HCT116 (cell line): ENCODE measurements at regions not wholly inside any gene's neighbourhood (a gene's known extent, or its start where the extent isn't known, plus 50 kb on each side); places are given as distances from the start of the nearest gene placed in this dataset.

Experiments
- ATAC-seq: fragments of 200-7000 bp; cut with Tn5 transposase; 2 replicates; pipeline ENCODE4 v1.9.1; 2020; ENCODE audit warnings: mild to moderate bottlenecking, moderate library complexity
- BruUV-seq: library from RNA; stranded (reverse); fragments of 400-500 nt; replicated peaks from 2 replicates; lab custom pipeline; 2021; lab: Mats Ljungman, UMichigan
- CTCF ChIA-PET: fragments of 300-600 bp; sonication (Branson Sonifier 250); formaldehyde crosslinking; loops from one replicate; lab custom pipeline; 2021; ENCODE audit warnings: antibody characterized with exemption; lab: Charles Lee
- POLR2A ChIA-PET: fragments of 300-600, 350-600 bp; sonication (Branson Sonifier 250); formaldehyde crosslinking; loops from one replicate; lab custom pipeline; 2021; ENCODE audit warnings: antibody characterized with exemption; lab: Charles Lee
- RAD21 ChIA-PET, 2 experiments: fragments of 300-600 bp; sonication (Branson Sonifier 250); formaldehyde crosslinking; loops; one replicate each; lab custom pipeline; 2023; ENCODE audit warnings: low total read pairs in 2 of 2; ENCODE audit not compliant: uncharacterized antibody in 2 of 2, unreplicated experiment in 2 of 2, low non-redundant PET in 1 of 2; lab: Charles Lee
- DNase-seq: peaks from one replicate; pipeline ENCODE4 v3.0.0-alpha.2; 2010; ENCODE audit warnings: low read depth, low spot score
- H2AFZ ChIP-seq: fragments of 200-600 bp; shearing (Covaris generic), sonication (generic); 2 replicates; pipeline ENCODE4 v1.6.1; 2017; ENCODE audit warnings: low read depth, mixed run types, mixed read lengths, antibody characterized with exemption, low read length; ENCODE audit not compliant: poor library complexity, severe bottlenecking
- H3K27ac ChIP-seq: 2 replicates; pipeline ENCODE4 v1.5.1; 2012; ENCODE audit warnings: low read depth, low read length
- H3K27me3 ChIP-seq: fragments of 200-600 bp; sonication (generic); 2 replicates; pipeline ENCODE4 v1.6.1; 2016; ENCODE audit warnings: mixed run types, low read length, mixed read lengths; ENCODE audit not compliant: insufficient read depth
- H3K36me3 ChIP-seq, 2 experiments: fragments of 200-500 bp in 1 of 2; fragments of 200-600 bp in 1 of 2; sonication (Bioruptor generic) in 1 of 2; sonication (generic) in 1 of 2; 2 replicates each; pipeline versions ENCODE4 v1.5.1 to v1.6.1; 2014 to 2016; ENCODE audit warnings: low read length in 2 of 2, inconsistent platforms in 1 of 2, mixed read lengths in 1 of 2, mixed run types in 1 of 2; ENCODE audit not compliant: insufficient read depth in 2 of 2, control insufficient read depth in 1 of 2
- H3K4me1 ChIP-seq, 2 experiments: fragments of 200-600 bp in 1 of 2; sonication (generic) in 1 of 2; 2 replicates each; pipeline versions ENCODE4 v1.5.1 to v1.6.1; 2012 to 2017; ENCODE audit warnings: low read length in 2 of 2, inconsistent platforms in 1 of 2, mild to moderate bottlenecking in 1 of 2, mixed read lengths in 1 of 2, mixed run types in 1 of 2, moderate library complexity in 1 of 2; ENCODE audit not compliant: insufficient read depth in 2 of 2, control insufficient read depth in 1 of 2
- H3K4me2 ChIP-seq: fragments of 200-600 bp; sonication (generic); 2 replicates; pipeline ENCODE4 v1.6.1; 2017; ENCODE audit warnings: mixed run types, low read length, mixed read lengths
- H3K4me3 ChIP-seq, 2 experiments: fragments of 200-600 bp in 1 of 2; sonication (generic) in 1 of 2; replicated peaks in 1 of 2; 2 replicates each; pipeline ENCODE4 v1.5.1; 2011 to 2016; ENCODE audit warnings: low read length in 2 of 2, control low read depth in 1 of 2, low read depth in 1 of 2, mild to moderate bottlenecking in 1 of 2, mixed read lengths in 1 of 2, mixed run types in 1 of 2
- H3K79me2 ChIP-seq: fragments of 200-600 bp; sonication (generic); 2 replicates; pipeline ENCODE4 v1.6.1; 2017; ENCODE audit warnings: mild to moderate bottlenecking, mixed run types, low read length, moderate library complexity, mixed read lengths; ENCODE audit not compliant: insufficient read depth
- H3K9ac ChIP-seq: fragments of 200-600 bp; sonication (generic); 2 replicates; pipeline ENCODE4 v1.6.1; 2016; ENCODE audit warnings: low read length, mixed read lengths
- H3K9me2 ChIP-seq: fragments of 200-600 bp; sonication (generic), shearing (Covaris generic); 2 replicates; pipeline ENCODE4 v1.6.1; 2017; ENCODE audit warnings: mixed run types, mild to moderate bottlenecking, moderate library complexity; ENCODE audit not compliant: insufficient read depth
- H3K9me3 ChIP-seq, 2 experiments: fragments of 200-500 bp in 1 of 2; fragments of 200-600 bp in 1 of 2; sonication (Bioruptor generic) in 1 of 2; sonication (generic) in 1 of 2; 2 replicates each; pipeline ENCODE4 v1.6.1; 2014 to 2017; ENCODE audit warnings: low read length in 2 of 2, mixed read lengths in 2 of 2, inconsistent platforms in 1 of 2, low read depth in 1 of 2, mild to moderate bottlenecking in 1 of 2, mixed run types in 1 of 2, moderate library complexity in 1 of 2; ENCODE audit not compliant: control insufficient read depth in 1 of 2, insufficient read depth in 1 of 2
- H4K20me1 ChIP-seq: fragments of 200-600 bp; sonication (generic), shearing (Covaris generic); 2 replicates; pipeline ENCODE4 v1.6.1; 2017; ENCODE audit warnings: mixed run types, mild to moderate bottlenecking, moderate library complexity; ENCODE audit not compliant: insufficient read depth
- CEBPB ChIP-seq: IDR thresholded peaks from 2 replicates; pipeline ENCODE4 v1.6.1; 2012; ENCODE audit warnings: low read depth
- EGR1 ChIP-seq: IDR thresholded peaks from 2 replicates; pipeline ENCODE4 v1.6.1; 2012; ENCODE audit warnings: low read depth
- ELF1 ChIP-seq: IDR thresholded peaks from 2 replicates; pipeline ENCODE4 v1.6.1; 2012; ENCODE audit warnings: low read depth, borderline replicate concordance
- EZH2 ChIP-seq: fragments of 200-600 bp; sonication (generic); IDR thresholded peaks from 2 replicates; pipeline ENCODE4 v1.6.1; 2017; ENCODE audit warnings: antibody characterized with exemption, mixed run types
- JUND ChIP-seq: IDR thresholded peaks from 2 replicates; pipeline ENCODE4 v1.6.1; 2012
- POLR2AphosphoS5 ChIP-seq: IDR thresholded peaks from 2 replicates; pipeline ENCODE4 v1.6.1; 2011; ENCODE audit warnings: mild to moderate bottlenecking, low read depth, low read length, moderate library complexity
- SIN3A ChIP-seq: IDR thresholded peaks from 2 replicates; pipeline ENCODE4 v1.6.1; 2012; ENCODE audit warnings: low read depth
- SRF ChIP-seq: IDR thresholded peaks from 2 replicates; pipeline ENCODE4 v1.6.1; 2012; ENCODE audit warnings: low read depth
- TCF7L2 ChIP-seq: IDR thresholded peaks from 2 replicates; pipeline ENCODE4 v1.7.0; 2011; ENCODE audit warnings: borderline replicate concordance, inconsistent platforms; ENCODE audit not compliant: insufficient read depth, insufficient read length; ENCODE audit errors: extremely low read depth
- YY1 ChIP-seq: IDR thresholded peaks from 2 replicates; pipeline ENCODE4 v1.6.1; 2011; ENCODE audit warnings: low read length, low read depth, moderate library complexity, mild to moderate bottlenecking; ENCODE audit not compliant: insufficient replicate concordance; ENCODE audit errors: extremely low read depth
- ZFX ChIP-seq: fragments of 450-650 bp; IDR thresholded peaks from 2 replicates; pipeline ENCODE4 v1.6.1; 2017
- ZNF274 ChIP-seq: fragments of 200-500 bp; sonication (Bioruptor generic); IDR thresholded peaks from 2 replicates; pipeline ENCODE4 v1.6.1; 2014; ENCODE audit warnings: mild to moderate bottlenecking, low read depth, low read length, inconsistent platforms
- intact Hi-C: fragments of 100-400 bp; cut with micrococcal nuclease; formaldehyde crosslinking; loops from 2 replicates; pipeline ENCODE4 v1.10.0; 2022
- TF ChIP-seq, protein P1 (sequence below): IDR thresholded peaks from 2 replicates; pipeline ENCODE4 v1.6.1; 2012
- TF ChIP-seq, protein P2 (sequence below): IDR thresholded peaks from 2 replicates; pipeline ENCODE4 v1.6.1; 2012; ENCODE audit warnings: low read depth
- TF ChIP-seq, protein P3 (sequence below), 3 experiments: fragments of 200-600 bp in 1 of 3; sonication (generic) in 1 of 3; IDR thresholded peaks in 2 of 3; conservative IDR thresholded peaks in 1 of 3; 2 replicates each; pipeline ENCODE4 v1.5.1; 2012 to 2017; ENCODE audit warnings: low read depth in 2 of 3, low read length in 2 of 3, antibody characterized with exemption in 1 of 3, borderline replicate concordance in 1 of 3, control low read depth in 1 of 3, mild to moderate bottlenecking in 1 of 3, mixed read lengths in 1 of 3, mixed run types in 1 of 3, moderate library complexity in 1 of 3; ENCODE audit not compliant: insufficient read depth in 1 of 3

DNA sequence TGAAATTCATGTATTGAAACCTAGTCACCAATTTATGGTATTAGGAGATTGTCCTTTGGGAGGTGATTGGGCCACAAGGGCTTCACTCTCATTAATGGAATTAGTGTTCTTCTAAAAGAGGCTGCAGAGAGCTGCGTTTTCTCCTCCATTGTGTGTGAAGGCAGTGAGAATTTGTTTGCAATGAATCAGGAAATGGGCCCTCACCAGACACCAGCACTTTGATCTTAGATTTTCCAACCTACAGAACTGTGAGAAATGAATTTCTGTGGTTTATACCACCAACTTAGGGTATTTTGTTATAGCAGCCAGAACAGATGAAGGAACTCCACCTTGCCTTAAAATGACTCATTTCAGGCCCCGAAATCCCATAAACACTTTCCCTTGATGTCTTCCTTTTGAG is 544.2 kb downstream of the RWDD3 start (continued):
- TF ChIP-seq EGR1 (no peak), EZH2 (no peak), YY1 (no peak)
- TF ChIP-seq, protein P1, sequence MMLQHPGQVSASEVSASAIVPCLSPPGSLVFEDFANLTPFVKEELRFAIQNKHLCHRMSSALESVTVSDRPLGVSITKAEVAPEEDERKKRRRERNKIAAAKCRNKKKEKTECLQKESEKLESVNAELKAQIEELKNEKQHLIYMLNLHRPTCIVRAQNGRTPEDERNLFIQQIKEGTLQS, result no peak

DNA sequence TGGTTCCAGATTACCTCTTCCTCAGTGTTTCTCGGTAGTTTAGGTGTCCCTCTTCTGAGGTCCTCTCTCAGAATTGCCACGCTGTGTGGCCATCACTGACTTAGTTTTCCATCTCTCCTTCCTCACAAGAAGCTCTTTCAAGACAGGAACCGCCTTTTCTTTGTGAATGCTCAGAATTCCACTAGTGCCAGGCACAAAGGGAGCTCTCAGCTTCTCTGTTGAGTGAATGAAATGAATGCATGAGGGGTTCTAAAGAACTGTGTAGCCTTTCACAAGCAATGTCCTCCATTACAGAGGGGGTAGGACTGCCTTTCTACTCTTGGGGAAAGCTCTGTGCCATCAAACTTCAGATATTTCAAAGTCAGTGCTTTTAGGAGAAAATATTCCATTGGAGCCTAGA is 546.8 kb downstream of the RWDD3 start:
- ATAC-seq, result no peak
- RAD21 ChIA-PET, result no interaction called here
- Histone ChIP-seq H3K9ac (no peak overlapping the region), H4K20me1 (no peaks in the 10 kb centered on the region), H3K9me3 (no peaks in the 10 kb centered on the region), H3K9me2 (no peaks in the 10 kb centered on the region), H3K4me2 (no peak overlapping the region)
- no peak for TF ChIP-seq ZNF274
- TF ChIP-seq ELF1, result no peak
- TF ChIP-seq, all 23 proteins: peak for 0
- Histone ChIP-seq H3K4me1 (no peaks in the 10 kb centered on the region), H3K79me2 (no peaks in the 10 kb centered on the region), H3K4me3 (no peak overlapping the region), H2AFZ (no peak overlapping the region), H3K36me3 (no peaks in the 10 kb centered on the region), H3K27me3 (no peaks in the 10 kb centered on the region), H3K27ac (no peak overlapping the region)
- BruUV-seq, result no TSS peak
- ChIA-PET POLR2A (no interaction called here), CTCF (no interaction called here)
- no peak for DNase-seq
- intact Hi-C loops, result no loop called here

DNA sequence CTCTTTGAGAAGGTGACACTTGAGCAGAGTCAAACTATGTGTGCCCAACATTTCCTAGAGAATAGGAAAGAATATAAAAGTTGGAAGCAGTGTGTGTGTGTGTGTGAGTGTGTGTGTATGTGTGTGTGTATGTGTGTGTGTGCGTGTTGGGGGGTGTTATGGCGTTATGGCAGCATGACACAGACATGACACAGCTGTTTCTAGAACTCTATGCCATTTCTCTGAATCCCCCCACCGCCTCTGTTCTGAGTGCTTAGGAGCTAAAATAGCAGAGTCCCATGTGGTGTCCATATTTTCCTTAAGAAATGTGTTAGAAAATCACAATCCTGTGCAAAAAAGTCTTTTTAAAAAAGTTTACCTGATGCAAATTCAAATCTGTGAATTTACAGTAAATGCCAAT is 556.1 kb downstream of the RWDD3 start:
- DNase-seq (no peak), ATAC-seq (no peak)
- Histone ChIP-seq H3K79me2 (no peaks in the 10 kb centered on the region), H3K4me2 (no peak overlapping the region), H3K9me2 (no peaks in the 10 kb centered on the region), H3K27ac (no peak overlapping the region), H4K20me1 (no peaks in the 10 kb centered on the region), H3K9ac (no peak overlapping the region), H3K4me1 (no peaks in the 10 kb centered on the region), H2AFZ (no peak overlapping the region), H3K36me3 (no peaks in the 10 kb centered on the region), H3K9me3 (no peaks in the 10 kb centered on the region), H3K27me3 (no peaks in the 10 kb centered on the region), H3K4me3 (no peak overlapping the region)
- ChIA-PET RAD21 (no interaction called here), CTCF (no interaction called here), POLR2A (no interaction called here)
- BruUV-seq, result no TSS peak
- intact Hi-C loops, result no loop called here
- TF ChIP-seq JUND, result no peak
- TF ChIP-seq, protein P2, sequence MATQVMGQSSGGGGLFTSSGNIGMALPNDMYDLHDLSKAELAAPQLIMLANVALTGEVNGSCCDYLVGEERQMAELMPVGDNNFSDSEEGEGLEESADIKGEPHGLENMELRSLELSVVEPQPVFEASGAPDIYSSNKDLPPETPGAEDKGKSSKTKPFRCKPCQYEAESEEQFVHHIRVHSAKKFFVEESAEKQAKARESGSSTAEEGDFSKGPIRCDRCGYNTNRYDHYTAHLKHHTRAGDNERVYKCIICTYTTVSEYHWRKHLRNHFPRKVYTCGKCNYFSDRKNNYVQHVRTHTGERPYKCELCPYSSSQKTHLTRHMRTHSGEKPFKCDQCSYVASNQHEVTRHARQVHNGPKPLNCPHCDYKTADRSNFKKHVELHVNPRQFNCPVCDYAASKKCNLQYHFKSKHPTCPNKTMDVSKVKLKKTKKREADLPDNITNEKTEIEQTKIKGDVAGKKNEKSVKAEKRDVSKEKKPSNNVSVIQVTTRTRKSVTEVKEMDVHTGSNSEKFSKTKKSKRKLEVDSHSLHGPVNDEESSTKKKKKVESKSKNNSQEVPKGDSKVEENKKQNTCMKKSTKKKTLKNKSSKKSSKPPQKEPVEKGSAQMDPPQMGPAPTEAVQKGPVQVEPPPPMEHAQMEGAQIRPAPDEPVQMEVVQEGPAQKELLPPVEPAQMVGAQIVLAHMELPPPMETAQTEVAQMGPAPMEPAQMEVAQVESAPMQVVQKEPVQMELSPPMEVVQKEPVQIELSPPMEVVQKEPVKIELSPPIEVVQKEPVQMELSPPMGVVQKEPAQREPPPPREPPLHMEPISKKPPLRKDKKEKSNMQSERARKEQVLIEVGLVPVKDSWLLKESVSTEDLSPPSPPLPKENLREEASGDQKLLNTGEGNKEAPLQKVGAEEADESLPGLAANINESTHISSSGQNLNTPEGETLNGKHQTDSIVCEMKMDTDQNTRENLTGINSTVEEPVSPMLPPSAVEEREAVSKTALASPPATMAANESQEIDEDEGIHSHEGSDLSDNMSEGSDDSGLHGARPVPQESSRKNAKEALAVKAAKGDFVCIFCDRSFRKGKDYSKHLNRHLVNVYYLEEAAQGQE, result no peak
- no peak for TF ChIP-seq ZFX
- TF ChIP-seq ZNF274, result no peak
- no peak for TF ChIP-seq SIN3A
- TF ChIP-seq POLR2AphosphoS5, result no peak
- no peak for TF ChIP-seq EZH2
- no peak for TF ChIP-seq SRF
- TF ChIP-seq CEBPB, result no peak
- TF ChIP-seq, protein P3, sequence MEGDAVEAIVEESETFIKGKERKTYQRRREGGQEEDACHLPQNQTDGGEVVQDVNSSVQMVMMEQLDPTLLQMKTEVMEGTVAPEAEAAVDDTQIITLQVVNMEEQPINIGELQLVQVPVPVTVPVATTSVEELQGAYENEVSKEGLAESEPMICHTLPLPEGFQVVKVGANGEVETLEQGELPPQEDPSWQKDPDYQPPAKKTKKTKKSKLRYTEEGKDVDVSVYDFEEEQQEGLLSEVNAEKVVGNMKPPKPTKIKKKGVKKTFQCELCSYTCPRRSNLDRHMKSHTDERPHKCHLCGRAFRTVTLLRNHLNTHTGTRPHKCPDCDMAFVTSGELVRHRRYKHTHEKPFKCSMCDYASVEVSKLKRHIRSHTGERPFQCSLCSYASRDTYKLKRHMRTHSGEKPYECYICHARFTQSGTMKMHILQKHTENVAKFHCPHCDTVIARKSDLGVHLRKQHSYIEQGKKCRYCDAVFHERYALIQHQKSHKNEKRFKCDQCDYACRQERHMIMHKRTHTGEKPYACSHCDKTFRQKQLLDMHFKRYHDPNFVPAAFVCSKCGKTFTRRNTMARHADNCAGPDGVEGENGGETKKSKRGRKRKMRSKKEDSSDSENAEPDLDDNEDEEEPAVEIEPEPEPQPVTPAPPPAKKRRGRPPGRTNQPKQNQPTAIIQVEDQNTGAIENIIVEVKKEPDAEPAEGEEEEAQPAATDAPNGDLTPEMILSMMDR (IDR thresholded peaks at IDR 0.05 in 2 of 3, conservative IDR thresholded peaks at IDR 0.05 in 1 of 3; ENCODE audit: borderline replicate concordance in 1 of 3, insufficient read depth in 1 of 3, low read depth in 2 of 3, low read length in 2 of 3), result no peak
- TF ChIP-seq TCF7L2, result no peak
